Upper lobe of left lung (tissue), 6 donors: ENCODE measurements at regions not wholly inside any gene's neighbourhood (a gene's known extent, or its start where the extent isn't known, plus 50 kb on each side); places are given as distances from the start of the nearest gene placed in this dataset.
"Not testable (repeated sequence)": the region's sequence is repeated elsewhere in the genome, so short reads cannot be mapped to it uniquely, and the experiment has no call there.

ENCODE experiments used
- ATAC-seq, 2 donors: fragments of 200-7000 bp; cut with Tn5 transposase; one replicate each; pipeline ENCODE4 v1.9.1; 2022; ENCODE audit warnings: mild to moderate bottlenecking in 2 of 2, moderate library complexity in 2 of 2; ENCODE audit not compliant: low FRiP score in 2 of 2
- DNase-seq, 2 donors: peaks; one replicate each; pipeline ENCODE4 v3.0.0-alpha.2; 2019 to 2020
- H3K27ac ChIP-seq, 4 donors: fragments of 200-600 bp; sonication (generic); one replicate each; pipeline ENCODE4 v1.5.1; 2016 to 2019
- H3K27me3 ChIP-seq, 4 donors: fragments of 200-600 bp; sonication (generic); one replicate each; pipeline ENCODE4 v1.5.1; 2017 to 2019
- H3K36me3 ChIP-seq, 4 donors: fragments of 200-600 bp; sonication (generic); one replicate each; pipeline ENCODE4 v1.5.1; 2016 to 2019
- H3K4me1 ChIP-seq, 4 donors: fragments of 200-600 bp; sonication (generic); one replicate each; pipeline ENCODE4 v1.5.1; 2018 to 2019
- H3K4me3 ChIP-seq, 4 donors: fragments of 200-600 bp; sonication (generic); one replicate each; pipeline ENCODE4 v1.5.1; 2017 to 2019; ENCODE audit warnings: mild to moderate bottlenecking in 2 of 4, moderate library complexity in 1 of 4
- H3K9me3 ChIP-seq, 4 donors: fragments of 200-600 bp; sonication (generic); one replicate each; pipeline ENCODE4 v1.5.1; 2018 to 2019
- CTCF ChIP-seq, 6 experiments: fragments of 450-650 bp in 4 of 6; fragments of 200-600 bp in 2 of 6; sonication (generic) in 2 of 6; IDR thresholded peaks; one replicate each; pipeline ENCODE4 v1.5.1; 2016 to 2019; ENCODE audit warnings: antibody characterized with exemption in 6 of 6
- EP300 ChIP-seq, 4 donors: sonication (generic); formaldehyde crosslinking; IDR thresholded peaks; one replicate each; pipeline ENCODE4 v1.5.1; 2017; ENCODE audit warnings: antibody characterized with exemption in 4 of 4, control low read depth in 2 of 4
- POLR2A ChIP-seq, 4 donors: fragments of 450-650 bp; IDR thresholded peaks; one replicate each; pipeline ENCODE4 v1.5.1; 2016 to 2017; ENCODE audit warnings: antibody characterized with exemption in 4 of 4, mild to moderate bottlenecking in 2 of 4
- POLR2AphosphoS5 ChIP-seq, 2 donors: sonication (generic); formaldehyde crosslinking; IDR thresholded peaks; one replicate each; pipeline ENCODE4 v1.5.1; 2017; ENCODE audit warnings: antibody characterized with exemption in 2 of 2
- WGBS, 2 donors: methylation state at CpG; one replicate each; pipeline ENCODE4 v1.1.5; 2017 to 2018; 5-methylcytosine and 5-hydroxymethylcytosine counted together
- donor health status: DM: no; HTN: no; CAD: no; lungs with moderate emphysema.
- donor health status: DM: no; HTN: yes; CAD: no; lungs with severe emphysema.

- DNase-seq, H3K4me1 ChIP-seq, H3K27me3 ChIP-seq, H3K36me3 ChIP-seq, ATAC-seq, H3K4me3 ChIP-seq, H3K9me3 ChIP-seq, H3K27ac ChIP-seq: not testable (repeated sequence)
- WGBS, 2 donors = 92 to 95% methylated on average over 3 of the region's 3 CpGs
Measured at GRCh38 chr4:55696424-55696823, 60.3 kb upstream of the NMU start.

- no peak for DNase-seq
- no peak for ATAC-seq
Measured at GRCh38 chr4:55706541-55706940, 70.4 kb upstream of the NMU start.

GRCh38 chr4:55707507-55707906 lies 71.4 kb upstream of the NMU start:
- WGBS, 2 donors = 92 to 93% methylated on average over 5 of the region's 5 CpGs
- Histone ChIP-seq H3K4me1 (no peaks in the 10 kb centered on the region), H3K36me3 (no peaks in the 10 kb centered on the region), H3K9me3 (no peaks in the 10 kb centered on the region), H3K27me3 (no peaks in the 10 kb centered on the region), H3K4me3 (no peak overlapping the region), H3K27ac (no peak overlapping the region)
- TF ChIP-seq POLR2AphosphoS5 (IDR thresholded peaks at IDR 0.05) (no peak), EP300 (IDR thresholded peaks at IDR 0.05) (no peak), CTCF (IDR thresholded peaks at IDR 0.05) (no peak), POLR2A (IDR thresholded peaks at IDR 0.05) (no peak)
- no peak for DNase-seq
- ATAC-seq = no peak

More at GRCh38 chr4:55706541-55706940, 70.4 kb upstream of the NMU start:
- no peaks in the 10 kb centered on the region for H3K36me3 ChIP-seq
- H3K27me3 ChIP-seq = no peaks in the 10 kb centered on the region
- TF ChIP-seq POLR2A (IDR thresholded peaks at IDR 0.05) = no peak
- TF ChIP-seq EP300 (IDR thresholded peaks at IDR 0.05) = no peak
- no peak for TF ChIP-seq POLR2AphosphoS5 (IDR thresholded peaks at IDR 0.05)
- no peaks in the 10 kb centered on the region for H3K9me3 ChIP-seq
- H3K4me3 ChIP-seq = no peak overlapping the region
- no peaks in the 10 kb centered on the region for H3K4me1 ChIP-seq
- H3K27ac ChIP-seq = no peak overlapping the region

- H3K36me3 ChIP-seq, H3K9me3 ChIP-seq, H3K27ac ChIP-seq, H3K27me3 ChIP-seq, ATAC-seq, H3K4me1 ChIP-seq, H3K4me3 ChIP-seq: not testable (repeated sequence)
- WGBS, 2 donors = 65 to 73% methylated on average over 10 to 11 of the region's 11 CpGs
- DNase-seq = peak in 1 of 2 donors; percentile 23
Measured at GRCh38 chr4:55707991-55708390, 71.9 kb upstream of the NMU start.

- DNase-seq, H3K27me3 ChIP-seq, H3K36me3 ChIP-seq, ATAC-seq, H3K9me3 ChIP-seq, H3K4me1 ChIP-seq, H3K27ac ChIP-seq, H3K4me3 ChIP-seq: not testable (repeated sequence)
- 84 to 96% methylated on average over 2 of the region's 2 CpGs for WGBS, 2 donors
Measured at GRCh38 chr4:55712835-55713234, 76.7 kb upstream of the NMU start.

- Histone ChIP-seq H3K4me3 (no peak overlapping the region), H3K4me1 (no peaks in the 10 kb centered on the region), H3K27me3 (no peaks in the 10 kb centered on the region), H3K27ac (no peak overlapping the region), H3K36me3 (no peaks in the 10 kb centered on the region), H3K9me3 (no peaks in the 10 kb centered on the region)
- no peak for DNase-seq
- no peak for ATAC-seq
- TF ChIP-seq CTCF (IDR thresholded peaks at IDR 0.05) (no peak), POLR2AphosphoS5 (IDR thresholded peaks at IDR 0.05) (no peak), EP300 (IDR thresholded peaks at IDR 0.05) (no peak), POLR2A (IDR thresholded peaks at IDR 0.05) (no peak)
Measured at GRCh38 chr4:55721651-55722050, 85.6 kb upstream of the NMU start.

GRCh38 chr4:55722132-55722531 lies 86.0 kb upstream of the NMU start:
- DNase-seq (no peak), ATAC-seq (no peak)
- Histone ChIP-seq H3K9me3 (no peaks in the 10 kb centered on the region), H3K4me1 (no peaks in the 10 kb centered on the region), H3K27ac (no peak overlapping the region), H3K36me3 (no peaks in the 10 kb centered on the region), H3K4me3 (no peak overlapping the region), H3K27me3 (no peaks in the 10 kb centered on the region)
- TF ChIP-seq POLR2AphosphoS5 (IDR thresholded peaks at IDR 0.05) (no peak), POLR2A (IDR thresholded peaks at IDR 0.05) (no peak), CTCF (IDR thresholded peaks at IDR 0.05) (no peak), EP300 (IDR thresholded peaks at IDR 0.05) (no peak)
- 81 to 86% methylated on average over 6 of the region's 6 CpGs for WGBS, 2 donors
